ENCODE measurements at regions not wholly inside any gene's neighbourhood (a gene's known extent, or its start where the extent isn't known, plus 50 kb on each side); places are given as distances from the start of the nearest gene placed in this dataset.
"Not testable (repeated sequence)": the region's sequence is repeated elsewhere in the genome, so short reads cannot be mapped to it uniquely, and the experiment has no call there.

- not testable (repeated sequence) for H3K9me3 ChIP-seq, H3K36me3 ChIP-seq, H3K4me1 ChIP-seq, H3K27me3 ChIP-seq
- Histone ChIP-seq H3K27ac (peak overlapping the region; percentile 85 to 93), H3K4me3 (peak overlapping the region; percentile 65 to 91)
- DNase-seq (ENCODE audit: low spot score): peak; percentile 83
These were observed 93.0 kb downstream of the CRLF3 start for GRCh38 chr17:30731210-30732132.

GRCh38 chr17:30730837-30731209 lies 93.7 kb downstream of the CRLF3 start:
- peak overlapping the region; percentile 45 to 85 for H3K27ac ChIP-seq
- not testable (repeated sequence) for H3K4me1 ChIP-seq, H3K9me3 ChIP-seq, H3K27me3 ChIP-seq, H3K36me3 ChIP-seq
- peak; percentile 52 for DNase-seq (ENCODE audit: low spot score)
- H3K4me3 ChIP-seq: peak overlapping the region; percentile 65 to 91

- DNase-seq (ENCODE audit: low spot score): peak; percentile 48
- H3K36me3 ChIP-seq, H3K9me3 ChIP-seq, H3K27ac ChIP-seq, H3K27me3 ChIP-seq, H3K4me3 ChIP-seq, H3K4me1 ChIP-seq: not testable (repeated sequence)
These were observed 94.2 kb downstream of the CRLF3 start for GRCh38 chr17:30730171-30730836.

- H3K36me3 ChIP-seq, H3K4me1 ChIP-seq, H3K9me3 ChIP-seq, H3K27me3 ChIP-seq, H3K4me3 ChIP-seq, H3K27ac ChIP-seq: not testable (repeated sequence)
- peak; percentile 43 for DNase-seq (ENCODE audit: low spot score)
These were observed 94.9 kb downstream of the CRLF3 start for GRCh38 chr17:30729471-30730170.

- DNase-seq (ENCODE audit: low spot score): peak; percentile 48
- H3K27ac ChIP-seq, H3K9me3 ChIP-seq, H3K36me3 ChIP-seq, H3K4me3 ChIP-seq, H3K27me3 ChIP-seq, H3K4me1 ChIP-seq: not testable (repeated sequence)
These were observed 97.0 kb downstream of the CRLF3 start for GRCh38 chr17:30727517-30727916.

- H3K27me3 ChIP-seq, H3K9me3 ChIP-seq, H3K4me1 ChIP-seq, H3K4me3 ChIP-seq, H3K36me3 ChIP-seq, H3K27ac ChIP-seq: not testable (repeated sequence)
- DNase-seq (ENCODE audit: low spot score): peak; percentile 50
These were observed 97.8 kb downstream of the CRLF3 start for GRCh38 chr17:30726734-30727133.

GRCh38 chr17:30726310-30726709 lies 98.2 kb downstream of the CRLF3 start:
- H3K4me3 ChIP-seq; H3K27me3 ChIP-seq; H3K27ac ChIP-seq; H3K4me1 ChIP-seq; H3K9me3 ChIP-seq; H3K36me3 ChIP-seq; DNase-seq (ENCODE audit: low spot score): not testable (repeated sequence)

GRCh38 chr17:30724034-30724650 lies 100.3 kb downstream of the CRLF3 start:
- DNase-seq (ENCODE audit: low spot score): peak; percentile 47
- H3K27ac ChIP-seq, H3K27me3 ChIP-seq: not testable (repeated sequence)

GRCh38 chr17:30722114-30722780 lies 102.2 kb downstream of the CRLF3 start:
- not testable (repeated sequence) for H3K4me1 ChIP-seq, H3K36me3 ChIP-seq, H3K4me3 ChIP-seq, H3K27ac ChIP-seq, H3K27me3 ChIP-seq, H3K9me3 ChIP-seq
- DNase-seq (ENCODE audit: low spot score): peak; percentile 28

More at GRCh38 chr17:30724034-30724650, 100.3 kb downstream of the CRLF3 start:
- not testable (repeated sequence) for H3K36me3 ChIP-seq, H3K9me3 ChIP-seq, H3K4me3 ChIP-seq, H3K4me1 ChIP-seq

- not testable (repeated sequence) for H3K4me1 ChIP-seq, H3K36me3 ChIP-seq, H3K9me3 ChIP-seq, H3K4me3 ChIP-seq, H3K27ac ChIP-seq, H3K27me3 ChIP-seq
- peak; percentile 40 for DNase-seq (ENCODE audit: low spot score)
These were observed 103.5 kb downstream of the CRLF3 start for GRCh38 chr17:30720971-30721370.

All from right atrium auricular region (tissue), 2 donors.